Stomach (tissue), 8 donors: ENCODE measurements at regions not wholly inside any gene's neighbourhood (a gene's known extent, or its start where the extent isn't known, plus 50 kb on each side); places are given as distances from the start of the nearest gene placed in this dataset.

ENCODE experiments used
- DNase-seq, 2 donors: peaks; one replicate each; pipeline versions ENCODE4 v3.0.0 to v3.0.0-alpha.2; 2013 to 2019
- H3K27ac ChIP-seq, 5 donors: fragments of 200-600 bp in 4 of 5; sonication (generic) in 4 of 5; one replicate each; pipeline ENCODE4 v1.5.1; 2013 to 2019; ENCODE audit warnings: mild to moderate bottlenecking in 1 of 5, moderate library complexity in 1 of 5
- H3K27me3 ChIP-seq, 3 donors: fragments of 200-600 bp; sonication (generic); one replicate each; pipeline ENCODE4 v1.5.1; 2017 to 2019; ENCODE audit warnings: mixed run types in 1 of 3
- H3K36me3 ChIP-seq, 4 donors: fragments of 200-600 bp; sonication (generic); 1 replicate in 3 of 4; 2 replicates in 1 of 4; pipeline ENCODE4 v1.5.1; 2016 to 2019
- H3K4me1 ChIP-seq, 4 donors: fragments of 200-600 bp; sonication (generic); one replicate each; pipeline ENCODE4 v1.5.1; 2016 to 2019
- H3K4me3 ChIP-seq, 4 donors: fragments of 200-600 bp; sonication (generic) in 3 of 4; one replicate each; pipeline ENCODE4 v1.5.1; 2016 to 2019; ENCODE audit warnings: mild to moderate bottlenecking in 1 of 4
- H3K9me3 ChIP-seq, 4 donors: fragments of 200-600 bp; sonication (generic); one replicate each; pipeline ENCODE4 v1.5.1; 2016 to 2019
- EP300 ChIP-seq: sonication (generic); formaldehyde crosslinking; IDR thresholded peaks from one replicate; pipeline ENCODE4 v1.6.1; 2017; ENCODE audit warnings: antibody characterized with exemption
- POLR2A ChIP-seq, 4 donors: fragments of 450-650 bp; IDR thresholded peaks; one replicate each; pipeline ENCODE4 v1.6.1; 2016; ENCODE audit warnings: antibody characterized with exemption in 4 of 4, control low read depth in 2 of 4, mild to moderate bottlenecking in 1 of 4, moderate library complexity in 1 of 4
- POLR2AphosphoS5 ChIP-seq, 3 donors: sonication (generic); formaldehyde crosslinking; IDR thresholded peaks; one replicate each; pipeline ENCODE4 v1.6.1; 2016; ENCODE audit warnings: antibody characterized with exemption in 3 of 3
- WGBS, 5 donors: extraction: QIAGEN DNeasy Blood & Tissue Kit in 3 of 5; methylation state at CpG; one replicate each; pipeline versions ENCODE4 v1.1.5 to v1.1.7; 2013 to 2018; 5-methylcytosine and 5-hydroxymethylcytosine counted together
- intact Hi-C: fragments of 100-400 bp; cut with DNase I; formaldehyde crosslinking; loops from one replicate; pipeline ENCODE4 v1.15.1; 2023; ENCODE audit warnings: low total_unique reads
- TF ChIP-seq, protein P1 (sequence below), 7 experiments: fragments of 450-650 bp in 4 of 7; fragments of 200-600 bp in 3 of 7; sonication (generic) in 3 of 7; IDR thresholded peaks; one replicate each; pipeline ENCODE4 v1.5.1; 2016 to 2019; ENCODE audit warnings: antibody characterized with exemption in 7 of 7, control low read depth in 2 of 7, mild to moderate bottlenecking in 1 of 7
- donor health status: healthy with polysubstance abuse.
- donor health status: Bipolar disorder and iron deficiency.
- donor health status: healthy.

DNA sequence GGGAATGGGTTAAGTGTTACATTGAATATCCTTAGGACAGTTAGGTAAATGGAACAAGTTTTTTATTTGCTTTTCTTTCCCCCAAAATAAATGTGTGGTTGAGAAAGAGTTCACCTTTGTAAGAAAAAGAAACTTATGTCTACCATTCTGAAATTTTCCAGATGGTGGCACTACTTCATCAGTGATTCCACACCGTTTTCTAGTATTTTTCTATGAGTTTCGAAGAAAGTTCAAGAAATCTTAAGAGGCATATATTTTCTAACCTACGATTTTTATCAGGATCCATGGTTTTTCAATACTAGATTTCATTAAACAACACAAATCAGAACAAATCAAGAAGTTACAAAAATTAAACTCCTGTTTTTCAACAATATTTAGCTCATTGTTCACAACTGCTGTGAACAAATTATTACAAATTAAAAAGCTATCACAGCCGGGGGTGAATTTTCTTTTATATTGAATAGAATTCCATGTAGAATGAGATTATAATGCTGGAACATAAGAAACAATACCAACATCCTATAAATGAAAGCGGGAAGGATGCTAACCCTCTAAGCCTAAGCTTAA is 163.1 kb upstream of the NPVF start:
- Histone ChIP-seq H3K27ac (peak overlapping the region in 3 of 5 donors; percentile 17 to 72 (median 48)), H3K4me3 (no peak overlapping the region), H3K27me3 (no peaks in the 10 kb centered on the region), H3K36me3 (no peaks in the 10 kb centered on the region), H3K4me1 (peaks cover 5 to 52% (median 18%) of the 10 kb centered on the region in 4 donors), H3K9me3 (no peaks in the 10 kb centered on the region)
- peak in 1 of 2 donors; percentile 69 for DNase-seq
- intact Hi-C loops, result loop anchor here (10.0 kb wide), 1 partner anchor 173 kb away; no protein-coding TSS in a partner anchor
- WGBS, 5 donors, result 28 to 36% (median 30%) methylated on average over 5 of the region's 5 CpGs
- TF ChIP-seq EP300, result no peak
- TF ChIP-seq, protein P1, sequence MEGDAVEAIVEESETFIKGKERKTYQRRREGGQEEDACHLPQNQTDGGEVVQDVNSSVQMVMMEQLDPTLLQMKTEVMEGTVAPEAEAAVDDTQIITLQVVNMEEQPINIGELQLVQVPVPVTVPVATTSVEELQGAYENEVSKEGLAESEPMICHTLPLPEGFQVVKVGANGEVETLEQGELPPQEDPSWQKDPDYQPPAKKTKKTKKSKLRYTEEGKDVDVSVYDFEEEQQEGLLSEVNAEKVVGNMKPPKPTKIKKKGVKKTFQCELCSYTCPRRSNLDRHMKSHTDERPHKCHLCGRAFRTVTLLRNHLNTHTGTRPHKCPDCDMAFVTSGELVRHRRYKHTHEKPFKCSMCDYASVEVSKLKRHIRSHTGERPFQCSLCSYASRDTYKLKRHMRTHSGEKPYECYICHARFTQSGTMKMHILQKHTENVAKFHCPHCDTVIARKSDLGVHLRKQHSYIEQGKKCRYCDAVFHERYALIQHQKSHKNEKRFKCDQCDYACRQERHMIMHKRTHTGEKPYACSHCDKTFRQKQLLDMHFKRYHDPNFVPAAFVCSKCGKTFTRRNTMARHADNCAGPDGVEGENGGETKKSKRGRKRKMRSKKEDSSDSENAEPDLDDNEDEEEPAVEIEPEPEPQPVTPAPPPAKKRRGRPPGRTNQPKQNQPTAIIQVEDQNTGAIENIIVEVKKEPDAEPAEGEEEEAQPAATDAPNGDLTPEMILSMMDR (IDR thresholded peaks at IDR 0.05), result peak in 5 of 7 experiments; percentile 13 to 33 (median 20)

DNA sequence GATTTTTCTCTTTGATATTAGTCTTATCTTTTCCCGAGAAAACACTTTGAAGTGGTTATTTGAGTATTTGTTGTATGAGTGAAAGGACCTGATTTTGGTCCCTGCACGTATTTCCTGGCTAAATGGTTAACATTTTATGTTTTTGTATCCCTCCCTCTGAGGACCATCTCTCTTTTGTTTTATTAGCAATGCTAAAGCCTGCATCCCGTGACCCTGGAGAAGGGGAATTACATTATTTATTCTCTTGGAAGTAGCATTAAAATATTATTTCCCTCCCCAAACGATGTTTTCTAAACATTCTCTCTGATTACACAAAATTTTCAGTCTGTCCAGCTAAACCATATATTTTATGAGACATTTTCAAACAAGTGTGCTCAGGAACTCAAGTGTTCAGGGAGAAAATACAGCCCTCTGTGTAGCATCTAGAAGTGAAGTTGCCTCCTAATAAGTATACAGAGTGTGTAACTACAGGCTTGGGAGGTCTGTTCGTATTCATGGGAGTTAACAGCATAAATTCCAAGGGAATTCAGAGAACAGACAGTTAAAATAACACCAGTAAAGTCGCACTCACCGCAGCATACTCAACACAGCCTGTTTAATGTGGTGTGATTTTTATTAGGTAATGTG is 163.8 kb upstream of the NPVF start:
- TF ChIP-seq POLR2AphosphoS5 (IDR thresholded peaks at IDR 0.05) (no peak), POLR2A (IDR thresholded peaks at IDR 0.05) (no peak), EP300 (no peak)
- TF ChIP-seq, protein P1 (IDR thresholded peaks at IDR 0.05), result no peak
- Histone ChIP-seq H3K4me1 (peaks cover 5 to 48% (median 18%) of the 10 kb centered on the region in 4 donors), H3K36me3 (no peaks in the 10 kb centered on the region), H3K27ac (peak overlapping the region in 4 of 5 donors; percentile 17 to 72 (median 48)), H3K9me3 (no peaks in the 10 kb centered on the region), H3K27me3 (no peaks in the 10 kb centered on the region), H3K4me3 (no peak overlapping the region)
- 51 to 62% (median 55%) methylated on average over 7 of the region's 7 CpGs for WGBS, 5 donors
- no peak for DNase-seq
- intact Hi-C loops, result loop anchor here (10.0 kb wide), 1 partner anchor 173 kb away; no protein-coding TSS in a partner anchor

DNA sequence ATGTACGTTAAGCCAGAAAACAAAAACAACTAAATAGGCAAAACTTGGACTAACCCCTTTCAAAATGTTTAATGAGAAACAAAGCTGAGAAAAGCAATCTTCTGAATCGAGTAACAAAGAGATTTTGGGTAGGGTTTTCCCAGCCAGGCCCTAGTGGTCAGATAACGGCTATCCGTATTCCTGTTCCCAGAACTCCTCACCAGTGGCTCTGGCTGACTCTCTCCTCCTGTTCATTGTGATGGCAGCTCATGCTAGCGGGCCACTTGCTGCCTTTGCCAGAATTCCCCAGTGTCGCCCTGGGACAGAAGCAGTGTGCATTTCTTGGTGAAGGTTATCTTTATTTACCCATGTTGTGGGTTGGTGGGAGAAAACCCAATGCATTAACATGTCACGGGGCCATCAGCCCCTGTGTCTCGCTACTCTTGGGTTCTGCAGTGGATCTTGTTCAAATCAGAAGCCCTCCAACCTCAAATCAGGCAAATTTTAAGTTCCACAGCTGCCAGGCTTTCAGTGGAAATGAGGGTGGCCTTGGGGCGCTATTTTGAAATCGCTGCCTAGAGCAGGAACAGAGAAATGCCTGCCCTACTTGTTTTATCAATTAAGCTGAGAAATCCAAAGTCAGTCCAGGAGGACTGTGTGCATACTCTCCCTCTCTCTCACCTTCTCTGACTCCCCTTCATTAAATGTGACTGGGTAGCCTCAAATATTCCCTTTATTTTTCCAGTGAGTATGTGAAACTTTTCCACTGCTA is 164.5 kb upstream of the NPVF start:
- DNase-seq, result no peak
- H3K4me1 ChIP-seq, result peaks cover 5 to 48% (median 18%) of the 10 kb centered on the region in 4 donors
- intact Hi-C loops, result loop anchor here (10.0 kb wide), 1 partner anchor 172 kb away; no protein-coding TSS in a partner anchor
- TF ChIP-seq EP300, result no peak
- TF ChIP-seq POLR2AphosphoS5 (IDR thresholded peaks at IDR 0.05), result no peak
- TF ChIP-seq POLR2A (IDR thresholded peaks at IDR 0.05), result no peak
- TF ChIP-seq, protein P1 (IDR thresholded peaks at IDR 0.05), result no peak
- no peaks in the 10 kb centered on the region for H3K36me3 ChIP-seq
- H3K9me3 ChIP-seq, result no peaks in the 10 kb centered on the region
- H3K4me3 ChIP-seq, result no peak overlapping the region
- 52 to 71% (median 57%) methylated on average over 10 of the region's 10 CpGs for WGBS, 5 donors
- peak overlapping the region in 4 of 5 donors; percentile 17 to 72 (median 48) for H3K27ac ChIP-seq
- no peaks in the 10 kb centered on the region for H3K27me3 ChIP-seq

DNA sequence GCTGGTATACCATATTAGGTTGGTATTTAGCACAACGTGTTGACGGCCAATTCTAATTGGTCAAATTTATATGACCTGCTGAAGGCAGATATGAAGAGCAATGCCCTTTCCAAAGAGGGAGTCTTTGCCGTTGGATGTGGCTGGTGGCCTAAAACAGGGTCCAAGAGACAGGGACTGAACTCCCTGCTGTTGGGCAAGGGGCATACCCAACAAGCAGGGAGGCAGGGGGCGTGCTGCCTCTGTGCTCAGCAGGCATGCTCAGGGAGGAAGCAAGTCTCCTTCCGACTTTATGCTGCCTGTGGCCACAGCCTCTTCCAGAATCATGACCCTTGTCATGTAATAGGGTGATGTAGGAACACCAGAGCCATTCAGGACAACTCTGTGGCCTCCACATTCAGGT is 167.7 kb upstream of the NPVF start:
- intact Hi-C loops, result loop anchor here (10.0 kb wide), 1 partner anchor 169 kb away; no protein-coding TSS in a partner anchor
- Histone ChIP-seq H3K4me3 (no peak overlapping the region), H3K36me3 (no peaks in the 10 kb centered on the region), H3K27ac (no peak overlapping the region), H3K9me3 (no peaks in the 10 kb centered on the region), H3K27me3 (peaks cover 0 to 3% (median 0%) of the 10 kb centered on the region in 3 donors), H3K4me1 (peaks cover 0 to 28% (median 10%) of the 10 kb centered on the region in 4 donors)
- TF ChIP-seq EP300 (no peak), POLR2AphosphoS5 (IDR thresholded peaks at IDR 0.05) (no peak), POLR2A (IDR thresholded peaks at IDR 0.05) (no peak)
- TF ChIP-seq, protein P1 (IDR thresholded peaks at IDR 0.05), result no peak
- DNase-seq, result no peak
- WGBS, 5 donors, result 76 to 88% (median 86%) methylated on average over 5 of the region's 5 CpGs
